ENCODE measurements at regions not wholly inside any gene's neighbourhood (a gene's known extent, or its start where the extent isn't known, plus 50 kb on each side); places are given as distances from the start of the nearest gene placed in this dataset.

- no peak for TF ChIP-seq ZNF654 (tag by site-specific recombination; IDR thresholded peaks at IDR 0.05; ENCODE audit: low read depth)
- no peak for TF ChIP-seq CTCF (tag by site-specific recombination; IDR thresholded peaks at IDR 0.05)
- TF ChIP-seq ZNF248 (tag by site-specific recombination; IDR thresholded peaks at IDR 0.05): no peak
Observed at GRCh38 chrX:143094417-143095023, 68.8 kb downstream of the SPANXN4 start.
